Neutrophil (primary cell): ENCODE measurements at regions not wholly inside any gene's neighbourhood (a gene's known extent, or its start where the extent isn't known, plus 50 kb on each side); places are given as distances from the start of the nearest gene placed in this dataset.

ENCODE experiments used
- H3K27ac ChIP-seq: fragments of 200-600 bp; sonication (generic); 2 replicates; pipeline ENCODE4 v1.5.1; 2016; ENCODE audit warnings: mild to moderate bottlenecking, moderate library complexity
- H3K27me3 ChIP-seq: fragments of 200-600 bp; sonication (generic); 2 replicates; pipeline ENCODE4 v1.6.0; 2016; ENCODE audit warnings: mild to moderate bottlenecking
- H3K36me3 ChIP-seq: fragments of 200-600 bp; sonication (generic); 2 replicates; pipeline ENCODE4 v1.5.1; 2017
- H3K4me1 ChIP-seq, 2 experiments: fragments of 200-600 bp in 1 of 2; sonication (generic) in 1 of 2; 1 replicate in 1 of 2; 2 replicates in 1 of 2; pipeline versions ENCODE4 v1.5.1 to v1.6.1; 2013 to 2016; ENCODE audit warnings: low read depth in 1 of 2, low read length in 1 of 2, mild to moderate bottlenecking in 1 of 2, moderate library complexity in 1 of 2; ENCODE audit not compliant: control insufficient read depth in 1 of 2, insufficient read depth in 1 of 2
- H3K4me3 ChIP-seq, 2 experiments: fragments of 200-600 bp in 1 of 2; sonication (generic) in 1 of 2; 1 replicate in 1 of 2; 2 replicates in 1 of 2; pipeline ENCODE4 v1.5.1; 2013 to 2016; ENCODE audit warnings: low read depth in 1 of 2, low read length in 1 of 2, mild to moderate bottlenecking in 1 of 2, moderate library complexity in 1 of 2
- H3K9me3 ChIP-seq: fragments of 200-600 bp; sonication (generic); 2 replicates; pipeline ENCODE4 v1.5.1; 2016
- CTCF ChIP-seq: fragments of 200-600 bp; sonication (generic); IDR thresholded peaks from 2 replicates; pipeline ENCODE4 v1.5.1; 2016; ENCODE audit warnings: antibody characterized with exemption

GRCh38 chr11:112769170-112769569, 192.1 kb upstream of the NCAM1 start:
- Histone ChIP-seq H3K27ac (no peak overlapping the region), H3K4me3 (no peak overlapping the region), H3K36me3 (no peaks in the 10 kb centered on the region), H3K27me3 (no peaks in the 10 kb centered on the region), H3K9me3 (no peaks in the 10 kb centered on the region), H3K4me1 (no peaks in the 10 kb centered on the region)
- no peak for TF ChIP-seq CTCF

- Histone ChIP-seq H3K36me3 (no peaks in the 10 kb centered on the region), H3K27ac (no peak overlapping the region), H3K27me3 (no peaks in the 10 kb centered on the region), H3K4me3 (no peak overlapping the region), H3K4me1 (no peaks in the 10 kb centered on the region), H3K9me3 (no peaks in the 10 kb centered on the region)
- TF ChIP-seq CTCF, result no peak
Measured at GRCh38 chr11:112769584-112769983, 191.6 kb upstream of the NCAM1 start.

GRCh38 chr11:112770033-112770432, 191.2 kb upstream of the NCAM1 start:
- no peaks in the 10 kb centered on the region for H3K27me3 ChIP-seq
- no peaks in the 10 kb centered on the region for H3K9me3 ChIP-seq
- H3K4me1 ChIP-seq, result no peaks in the 10 kb centered on the region
- no peak overlapping the region for H3K4me3 ChIP-seq
- H3K36me3 ChIP-seq, result no peaks in the 10 kb centered on the region
- no peak for TF ChIP-seq CTCF
- no peak overlapping the region for H3K27ac ChIP-seq

- Histone ChIP-seq H3K27ac (no peak overlapping the region), H3K9me3 (no peaks in the 10 kb centered on the region), H3K27me3 (no peaks in the 10 kb centered on the region), H3K4me3 (no peak overlapping the region), H3K36me3 (no peaks in the 10 kb centered on the region), H3K4me1 (no peaks in the 10 kb centered on the region)
- TF ChIP-seq CTCF, result no peak
Measured at GRCh38 chr11:112770487-112770886, 190.7 kb upstream of the NCAM1 start.

GRCh38 chr11:112771851-112772250, 189.4 kb upstream of the NCAM1 start:
- Histone ChIP-seq H3K36me3 (no peaks in the 10 kb centered on the region), H3K9me3 (no peaks in the 10 kb centered on the region), H3K4me1 (no peaks in the 10 kb centered on the region), H3K27me3 (no peaks in the 10 kb centered on the region), H3K4me3 (no peak overlapping the region), H3K27ac (no peak overlapping the region)
- TF ChIP-seq CTCF, result no peak

- no peak for TF ChIP-seq CTCF
- H3K27ac ChIP-seq, result no peak overlapping the region
- H3K4me1 ChIP-seq, result no peaks in the 10 kb centered on the region
- H3K4me3 ChIP-seq, result no peak overlapping the region
- H3K9me3 ChIP-seq, result no peaks in the 10 kb centered on the region
- H3K36me3 ChIP-seq, result no peaks in the 10 kb centered on the region
- no peaks in the 10 kb centered on the region for H3K27me3 ChIP-seq
Measured at GRCh38 chr11:112773264-112773663, 188.0 kb upstream of the NCAM1 start.
